GM18907 (cell line): ENCODE measurements at regions not wholly inside any gene's neighbourhood (a gene's known extent, or its start where the extent isn't known, plus 50 kb on each side); places are given as distances from the start of the nearest gene placed in this dataset.

Source experiments
- ATAC-seq: cut with Tn5 transposase; IDR thresholded peaks from one replicate; pipeline ENCODE4 v1.9.1; 2021; ENCODE audit warnings: mild to moderate bottlenecking, moderate library complexity; ENCODE audit not compliant: unreplicated experiment

GRCh38 chrX:6363188-6363587, 134.5 kb upstream of the NLGN4X start:
- no peak for ATAC-seq

GRCh38 chrX:6325437-6325836, 96.8 kb upstream of the NLGN4X start:
- no peak for ATAC-seq

GRCh38 chrX:6313356-6313755, 84.7 kb upstream of the NLGN4X start:
- ATAC-seq = no peak

GRCh38 chrX:6311540-6311939, 82.9 kb upstream of the NLGN4X start:
- ATAC-seq = peak; percentile 61

- no peak for ATAC-seq
These were observed 78.5 kb upstream of the NLGN4X start for GRCh38 chrX:6307156-6307555.

GRCh38 chrX:6299724-6300123, 71.1 kb upstream of the NLGN4X start:
- no peak for ATAC-seq

GRCh38 chrX:6293716-6294115, 65.0 kb upstream of the NLGN4X start:
- no peak for ATAC-seq

- no peak for ATAC-seq
These were observed 63.9 kb upstream of the NLGN4X start for GRCh38 chrX:6292599-6292998.

- no peak for ATAC-seq
These were observed 62.8 kb upstream of the NLGN4X start for GRCh38 chrX:6291444-6291843.

- ATAC-seq = no peak
These were observed 55.2 kb upstream of the NLGN4X start for GRCh38 chrX:6283826-6284225.

GRCh38 chrX:6279277-6279909, 50.7 kb upstream of the NLGN4X start:
- ATAC-seq = no peak
